Hepatic stellate cell (primary cell): ENCODE measurements at regions not wholly inside any gene's neighbourhood (a gene's known extent, or its start where the extent isn't known, plus 50 kb on each side); places are given as distances from the start of the nearest gene placed in this dataset.
"Not testable (repeated sequence)": the region's sequence is repeated elsewhere in the genome, so short reads cannot be mapped to it uniquely, and the experiment has no call there.

ENCODE experiments used
- DNase-seq: peaks from one replicate; pipeline ENCODE4 v3.0.0; 2011; ENCODE audit warnings: low spot score

DNA sequence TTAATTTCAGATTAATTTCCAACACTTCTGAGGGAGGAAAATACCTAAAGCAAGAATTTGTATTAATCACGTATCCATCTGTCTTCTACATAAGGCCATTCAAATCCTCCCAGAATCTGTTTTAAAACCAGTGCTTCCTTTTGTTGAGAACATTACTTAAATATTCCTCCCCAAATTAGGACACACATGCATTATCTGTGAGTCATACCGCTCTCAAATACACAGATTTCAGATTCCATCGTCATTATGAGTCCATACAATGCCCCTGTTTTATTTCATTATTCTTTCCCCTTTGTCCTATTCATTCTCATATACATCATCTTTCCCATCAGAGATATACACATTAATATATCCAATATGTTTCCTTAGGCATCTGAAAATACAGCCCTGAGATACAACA, 57.3 kb upstream of the PRSS12 start:
- peak; percentile 17 for DNase-seq

DNA sequence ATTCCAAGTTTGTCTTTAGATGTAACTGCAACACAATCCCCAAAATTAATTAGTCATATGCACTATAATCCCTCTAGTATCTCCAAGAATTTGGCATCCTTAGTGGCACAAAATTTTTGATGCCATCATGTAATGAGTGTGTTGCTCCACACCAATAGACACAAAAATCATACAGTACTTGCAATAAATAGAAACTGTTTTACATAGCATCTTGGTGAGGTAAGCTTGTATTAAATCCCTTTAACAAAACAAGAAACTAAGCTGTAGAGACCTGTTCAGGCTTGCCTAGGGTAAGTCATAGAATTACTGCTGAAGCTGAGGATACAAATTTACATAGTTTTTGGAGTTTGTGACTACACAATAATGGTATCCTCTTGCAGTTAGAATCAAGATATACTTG, 64.5 kb upstream of the PRSS12 start:
- no peak for DNase-seq

DNA sequence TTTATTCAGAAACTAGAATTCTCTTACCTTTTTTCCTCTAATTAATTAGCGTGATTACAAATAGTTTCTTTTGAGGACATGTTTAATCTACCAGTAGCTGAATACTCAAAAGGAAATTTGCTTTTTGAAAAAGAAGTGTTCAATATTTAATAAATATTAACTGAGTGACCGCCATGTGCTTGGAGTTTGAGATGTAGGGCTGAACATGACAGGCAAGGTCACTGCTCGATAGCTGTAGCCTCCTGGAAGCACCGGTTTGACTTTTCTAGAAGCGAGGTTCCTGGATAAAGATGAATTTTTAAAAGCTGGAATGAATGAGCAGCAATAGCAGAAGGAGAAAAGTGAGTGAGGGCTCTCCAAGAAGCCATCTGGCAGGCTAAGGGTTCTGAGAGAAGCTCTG, 65.0 kb upstream of the PRSS12 start:
- DNase-seq: not testable (repeated sequence)

DNA sequence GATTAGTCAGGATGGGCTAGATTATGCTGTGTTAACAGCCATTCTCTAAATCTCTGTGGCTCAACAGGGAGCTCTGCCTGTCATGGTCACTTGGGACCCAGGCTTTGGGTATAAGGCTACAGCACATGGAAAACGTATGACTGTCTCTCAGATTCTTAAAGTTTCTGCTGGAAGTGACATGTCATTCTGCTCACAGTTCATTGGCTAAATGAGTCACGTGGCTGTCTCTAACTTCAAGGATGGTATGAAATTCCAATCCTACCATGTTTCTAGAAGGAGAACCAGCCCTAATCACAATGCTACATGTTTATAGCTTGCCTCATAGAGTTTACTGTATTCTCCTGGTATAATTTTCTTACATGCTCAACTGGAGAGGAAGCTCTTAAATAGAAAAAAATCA, 65.6 kb upstream of the PRSS12 start:
- not testable (repeated sequence) for DNase-seq

DNA sequence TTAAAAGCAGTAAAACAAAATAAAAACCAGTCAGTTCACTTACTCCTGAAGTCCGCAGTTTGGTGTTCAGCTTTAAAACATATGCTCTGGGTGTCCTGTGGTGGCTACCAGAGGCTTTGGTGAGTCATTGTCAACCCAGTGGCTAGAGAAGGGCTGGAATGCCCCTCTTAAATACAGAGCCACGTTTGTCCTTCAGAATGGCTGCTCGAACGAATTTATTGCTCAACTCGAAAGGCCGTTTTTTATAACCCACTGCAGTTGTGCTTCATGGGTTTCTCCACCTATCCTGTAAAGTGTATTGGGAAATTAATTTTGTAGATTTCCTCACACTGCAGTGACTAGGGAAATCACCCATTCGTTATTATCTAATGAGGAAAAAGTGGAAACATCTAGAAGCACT, 66.8 kb upstream of the PRSS12 start:
- DNase-seq: not testable (repeated sequence)

DNA sequence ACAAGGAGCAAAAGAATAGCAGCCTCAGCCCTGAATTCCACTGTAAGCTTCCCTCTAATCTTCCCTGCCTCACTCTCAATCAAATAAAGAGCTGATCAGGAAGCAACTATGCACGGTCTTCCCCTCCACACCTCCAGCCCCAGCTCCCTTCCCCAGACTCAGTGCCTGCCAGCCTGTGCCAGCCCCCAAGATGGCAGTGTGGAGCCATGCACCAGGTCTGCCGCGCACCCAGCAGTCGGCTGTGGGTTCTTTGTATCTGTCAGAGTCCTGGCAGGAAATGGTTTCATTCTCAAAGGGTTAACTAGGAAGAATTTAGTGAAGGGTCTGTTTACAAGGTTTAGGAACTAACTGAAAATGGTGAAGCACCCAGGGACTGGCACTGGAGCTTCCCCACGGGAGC, 71.3 kb upstream of the PRSS12 start:
- not testable (repeated sequence) for DNase-seq

DNA sequence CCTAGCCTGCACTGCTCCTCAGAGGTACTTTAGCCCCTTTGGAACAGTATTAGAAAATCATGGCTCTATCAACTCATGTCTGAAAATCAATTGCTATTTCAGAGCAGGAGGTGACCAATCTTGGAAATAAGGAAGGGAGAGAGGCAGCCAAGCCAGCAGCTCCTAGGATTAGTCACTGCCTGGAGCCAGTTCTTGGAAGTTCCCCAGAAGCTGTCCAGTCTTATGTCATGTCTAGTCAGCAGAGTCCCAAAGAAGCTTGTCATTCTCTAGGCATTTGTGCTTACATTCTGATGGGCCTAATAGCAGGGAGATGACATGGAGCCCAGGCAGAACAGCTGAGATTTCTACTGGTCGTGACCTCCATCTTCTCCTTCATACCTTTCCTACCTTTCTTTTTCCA, 76.1 kb upstream of the PRSS12 start:
- DNase-seq: not testable (repeated sequence)

DNA sequence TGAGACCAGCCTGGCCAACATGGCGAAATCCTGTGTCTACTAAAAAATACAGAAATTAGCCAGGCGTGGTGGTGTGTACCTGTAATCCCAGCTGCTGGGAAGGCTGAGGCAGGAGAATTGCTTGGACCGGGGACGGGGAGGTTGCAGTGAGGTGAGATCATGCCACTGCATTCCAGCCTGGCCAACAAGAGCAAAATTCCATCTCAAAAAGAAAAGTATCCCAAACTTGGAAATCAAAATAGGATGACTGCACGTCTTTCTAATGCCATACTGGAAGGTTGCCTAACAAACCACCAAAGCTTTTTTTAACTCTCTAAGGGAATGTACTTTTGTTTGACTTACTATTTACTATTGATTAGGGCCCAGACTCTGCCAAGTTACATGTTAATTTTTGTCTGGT, 79.6 kb upstream of the PRSS12 start:
- not testable (repeated sequence) for DNase-seq

DNA sequence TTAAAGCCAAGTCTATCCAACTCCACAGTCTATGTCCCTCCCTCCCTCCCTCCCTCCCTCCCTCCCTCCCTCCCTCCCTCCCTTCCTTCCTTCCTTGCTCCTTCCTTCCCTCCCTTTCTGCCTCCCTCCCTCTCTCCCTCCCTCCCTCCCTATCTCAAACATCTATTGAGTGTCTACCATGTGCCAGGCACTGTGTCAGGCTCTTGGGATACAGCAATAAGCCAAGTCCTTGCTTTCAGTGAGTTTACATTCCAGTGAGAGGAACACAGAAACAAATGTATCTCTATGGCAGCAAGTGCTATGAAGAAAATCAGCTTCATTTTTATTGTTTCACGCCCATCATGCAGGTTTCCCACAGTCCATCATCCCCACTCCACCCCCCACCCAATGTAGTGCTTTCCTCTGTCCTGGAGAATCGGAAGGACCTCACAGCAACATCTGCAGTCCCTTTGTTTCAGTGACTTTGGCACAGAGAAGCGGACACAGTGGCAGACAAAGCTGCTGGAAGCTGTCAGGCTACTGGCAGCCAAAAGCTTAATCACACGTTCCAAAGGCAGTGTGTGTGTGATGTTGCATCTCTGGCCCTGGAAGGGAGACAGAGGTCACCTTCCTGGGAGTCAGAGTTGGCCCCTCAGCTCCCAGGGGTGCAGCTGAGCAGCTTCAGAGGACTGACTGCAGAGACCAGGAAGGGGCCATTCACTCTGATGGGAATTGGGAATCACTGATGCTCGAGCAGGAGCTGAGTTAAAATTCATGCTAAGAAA, 81.0 kb upstream of the PRSS12 start:
- DNase-seq: not testable (repeated sequence)

DNA sequence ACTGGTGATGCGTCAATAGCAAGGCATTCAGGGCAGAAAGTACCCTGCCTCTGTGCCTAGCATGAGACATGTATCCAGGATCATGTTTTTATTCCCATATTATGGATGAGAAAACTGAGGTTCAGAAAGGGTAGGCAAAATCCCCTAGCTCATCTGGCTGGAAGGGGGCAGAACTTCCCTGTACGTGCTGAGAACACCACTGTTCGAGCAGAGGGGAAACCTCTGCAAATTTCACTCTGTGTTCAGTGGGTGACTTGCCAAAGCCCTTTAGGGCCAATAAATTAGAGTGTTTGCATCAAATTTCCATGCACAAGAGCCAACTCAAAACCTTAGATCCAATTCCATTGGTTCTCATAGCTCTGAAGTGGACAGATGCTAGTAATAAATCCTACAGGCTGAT, 82.6 kb upstream of the PRSS12 start:
- not testable (repeated sequence) for DNase-seq

DNA sequence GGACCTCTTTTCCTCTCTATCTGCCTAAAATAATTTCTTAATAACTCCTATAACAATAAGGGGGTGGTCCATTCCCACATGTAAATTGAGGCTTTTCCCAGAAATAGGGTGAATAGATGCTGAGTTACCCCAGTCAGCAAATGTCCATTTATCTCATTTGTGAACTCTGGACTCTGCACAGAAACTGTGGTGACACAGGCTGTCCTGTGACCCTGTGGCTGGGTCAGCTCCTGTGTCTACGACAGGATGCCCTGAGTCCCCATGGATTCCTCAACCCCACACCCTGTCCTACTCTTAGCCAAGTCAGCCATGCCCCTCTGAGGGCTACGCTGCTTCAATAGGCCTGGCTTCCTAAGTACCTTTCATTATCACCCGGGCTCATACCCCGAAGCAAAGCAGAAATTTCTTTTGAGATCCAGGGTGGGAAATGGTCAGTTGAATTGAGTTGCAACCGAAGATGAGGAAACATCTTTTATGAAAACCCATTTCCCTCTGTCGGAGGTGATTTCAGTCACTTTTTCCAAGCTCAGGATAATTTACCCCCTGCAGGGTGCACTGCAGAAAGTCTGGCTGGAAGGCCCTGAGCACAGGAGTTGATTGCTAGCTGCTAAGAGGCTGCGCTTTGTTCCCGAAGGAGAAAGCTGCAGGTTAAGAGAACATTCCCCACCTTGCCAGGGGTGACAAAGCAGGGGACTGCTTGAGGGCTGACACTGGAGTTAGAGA, 89.5 kb upstream of the PRSS12 start:
- DNase-seq: not testable (repeated sequence)

DNA sequence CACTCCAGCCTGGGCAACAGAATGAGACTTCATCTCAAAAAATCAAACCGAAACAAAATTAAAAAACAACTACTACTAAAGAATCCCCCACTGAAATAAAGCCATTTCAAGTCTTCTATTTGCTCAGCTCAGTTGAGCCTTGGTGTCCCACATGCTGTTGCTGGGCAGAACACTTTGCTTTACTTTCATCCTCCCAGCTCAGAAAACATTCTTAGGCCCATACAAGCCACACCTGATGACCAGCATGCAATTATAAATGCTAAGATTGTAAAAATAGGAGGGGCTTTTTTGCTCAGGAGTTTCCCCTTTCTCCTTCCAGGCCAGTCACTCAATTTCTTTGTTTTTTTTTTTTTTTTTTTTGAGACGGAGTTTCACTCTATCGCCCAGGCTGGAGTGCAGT, 94.6 kb upstream of the PRSS12 start:
- DNase-seq: not testable (repeated sequence)

DNA sequence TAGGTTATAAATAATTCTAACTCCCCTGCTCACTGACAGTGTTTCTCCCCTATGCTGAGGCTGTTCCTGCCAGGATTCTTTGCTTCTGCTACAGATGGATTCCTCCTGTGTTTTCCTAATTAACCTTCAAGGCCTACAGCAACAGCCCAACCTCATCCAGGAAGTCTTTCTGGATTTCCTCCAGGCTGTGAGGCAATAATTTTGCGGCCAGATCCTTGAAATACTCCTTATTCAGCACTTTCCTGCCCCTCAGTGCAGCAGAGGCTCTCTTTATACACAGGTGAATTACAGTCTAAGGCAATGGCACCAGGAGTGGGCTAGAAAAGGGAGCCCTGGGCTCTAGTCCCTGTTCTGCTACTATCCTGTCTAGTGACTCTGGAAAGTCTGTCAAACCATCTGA, 102.1 kb upstream of the PRSS12 start:
- not testable (repeated sequence) for DNase-seq

DNA sequence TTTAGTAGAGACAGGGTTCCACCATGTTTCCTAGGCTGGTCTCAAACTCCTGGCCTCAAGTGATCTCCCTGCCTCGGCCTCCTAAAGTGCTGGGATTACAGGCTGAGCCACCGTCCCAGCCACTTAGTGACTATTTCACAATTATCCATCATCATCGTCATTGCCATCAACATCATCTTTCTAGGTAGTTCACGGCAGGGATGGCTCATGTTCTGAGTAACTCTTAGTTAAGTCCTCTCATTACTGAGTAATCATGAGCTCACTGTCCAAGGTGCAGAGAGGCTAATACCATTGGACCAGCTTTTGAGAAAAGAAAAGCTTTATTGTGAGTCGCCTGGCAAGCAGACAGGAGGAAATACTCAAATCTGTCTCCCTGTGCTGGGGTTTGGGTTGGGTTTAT, 108.6 kb upstream of the PRSS12 start:
- DNase-seq: not testable (repeated sequence)

DNA sequence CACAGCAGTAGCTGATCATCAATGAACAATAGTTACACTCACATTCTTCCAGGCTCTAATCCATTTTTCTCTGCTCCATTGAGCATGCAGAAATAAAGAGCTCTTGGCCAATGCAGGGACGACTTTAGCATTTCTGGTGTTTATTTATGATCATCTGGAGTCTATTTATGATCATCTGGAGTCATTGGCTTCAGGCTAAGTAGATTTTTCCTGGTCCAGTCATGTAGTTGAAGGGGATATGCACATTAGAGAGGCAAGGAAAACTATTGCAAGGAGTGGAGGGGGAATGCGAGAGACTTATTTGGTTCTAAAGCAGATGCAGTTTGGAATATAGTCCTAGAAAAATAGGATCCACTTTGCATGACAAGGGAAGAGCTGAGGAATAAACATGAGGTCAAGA, 113.0 kb upstream of the PRSS12 start:
- DNase-seq: not testable (repeated sequence)

DNA sequence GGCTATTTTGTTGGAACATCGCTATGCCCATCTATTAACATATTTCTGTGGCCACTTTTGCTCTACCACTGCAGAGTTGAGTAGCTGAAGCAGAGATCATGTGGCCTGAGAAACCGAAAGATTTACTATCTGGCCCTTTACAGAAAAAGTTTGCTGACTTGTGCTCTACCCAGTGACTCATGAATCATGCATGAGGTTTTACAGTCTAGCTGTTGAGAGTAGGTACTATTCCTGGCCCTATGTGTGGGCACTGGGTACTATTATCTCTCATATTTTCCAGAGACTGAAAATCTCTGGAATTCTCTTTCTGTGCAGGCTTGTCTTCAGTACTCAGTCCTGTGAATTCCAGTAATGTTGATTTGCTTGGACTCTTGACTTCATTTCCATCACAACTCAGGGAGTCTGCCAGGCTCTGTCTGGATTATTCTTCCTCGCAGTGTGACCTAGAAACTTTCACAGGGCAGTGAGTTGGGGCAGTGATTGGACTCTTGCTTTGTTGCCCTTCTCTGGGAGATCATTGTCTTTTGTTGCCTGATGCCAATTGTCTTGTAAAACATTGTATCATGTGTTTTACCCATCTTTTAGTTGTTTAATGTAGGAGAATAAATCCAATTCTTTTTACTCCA, 121.3 kb upstream of the PRSS12 start:
- DNase-seq: not testable (repeated sequence)

DNA sequence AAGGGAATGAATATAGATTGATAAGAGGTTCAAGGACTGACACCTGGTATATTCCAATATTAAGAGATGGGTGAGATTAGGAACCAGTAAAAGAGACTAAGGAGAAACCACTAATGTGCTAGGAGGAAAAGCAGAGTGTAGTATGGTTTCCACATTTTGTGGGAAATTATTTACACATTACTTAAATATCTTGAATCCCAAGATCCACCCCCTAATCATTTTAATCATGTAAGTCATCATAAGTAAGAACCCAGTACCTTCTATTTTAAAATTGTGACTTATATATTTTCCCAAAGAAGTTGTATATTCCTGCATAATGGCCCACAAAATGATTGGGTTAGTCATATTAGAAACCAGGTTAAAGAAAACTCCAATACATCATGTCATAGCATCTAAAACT, 122.0 kb upstream of the PRSS12 start:
- not testable (repeated sequence) for DNase-seq

DNA sequence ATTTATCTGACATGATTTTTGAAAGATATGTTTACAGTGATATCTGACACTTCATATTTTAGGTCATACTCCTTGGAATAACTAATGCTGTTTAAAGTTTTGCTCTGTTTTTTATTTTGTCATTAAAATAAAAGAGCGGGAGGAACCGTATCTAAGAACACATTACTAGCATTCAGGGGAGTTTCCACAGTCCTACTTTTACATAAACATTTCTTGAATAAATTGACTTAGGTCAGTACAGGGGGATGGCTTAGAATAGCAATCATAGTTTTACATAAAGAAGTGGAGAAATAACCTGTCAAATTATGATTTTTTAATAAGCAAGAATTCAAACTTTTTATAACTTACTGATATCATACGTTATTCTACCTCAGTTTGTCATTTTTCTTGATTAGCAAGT, 123.1 kb upstream of the PRSS12 start:
- not testable (repeated sequence) for DNase-seq

DNA sequence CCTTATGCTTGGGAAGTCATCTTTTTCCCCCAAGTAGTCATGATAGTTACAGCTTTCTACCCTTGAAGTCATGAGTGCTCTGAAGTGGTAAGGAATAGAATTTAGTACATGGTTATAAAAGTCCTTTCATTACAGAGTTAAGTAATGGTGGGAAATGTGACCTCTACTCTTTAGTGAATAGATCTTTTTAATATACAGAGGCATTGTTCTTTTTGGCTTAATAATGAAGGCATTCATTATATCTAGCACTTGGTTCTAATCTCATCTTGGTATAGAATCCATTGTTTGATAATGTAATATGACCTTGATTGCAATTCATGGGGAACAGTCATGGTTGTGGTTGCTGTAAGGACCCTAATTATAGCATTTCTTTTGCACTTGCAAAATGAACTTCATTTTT, 125.0 kb upstream of the PRSS12 start:
- not testable (repeated sequence) for DNase-seq

DNA sequence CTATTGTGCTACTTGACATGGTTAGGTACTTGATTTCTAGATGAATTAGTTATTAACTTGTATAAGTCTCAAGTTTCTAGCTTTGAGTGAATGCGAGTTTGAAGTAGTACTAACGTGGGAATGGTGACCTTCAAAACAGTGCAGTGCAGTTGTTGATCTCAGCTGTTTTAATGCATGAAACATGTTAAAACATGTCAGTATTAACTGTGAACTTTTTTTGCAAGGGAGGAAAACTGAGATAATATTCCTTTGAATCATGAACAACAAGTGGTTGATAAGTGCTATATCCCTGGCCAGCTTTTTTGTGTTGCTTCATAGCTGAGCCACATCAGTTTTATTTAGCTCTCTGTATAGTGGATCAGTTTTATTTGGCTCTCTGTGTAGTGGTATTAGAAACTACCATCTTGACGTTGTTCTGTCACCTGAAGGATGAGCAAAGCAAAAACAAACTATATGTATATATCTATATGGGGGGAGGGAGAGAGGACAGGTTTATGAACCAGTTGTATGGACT, 133.1 kb upstream of the PRSS12 start:
- DNase-seq: not testable (repeated sequence)

DNA sequence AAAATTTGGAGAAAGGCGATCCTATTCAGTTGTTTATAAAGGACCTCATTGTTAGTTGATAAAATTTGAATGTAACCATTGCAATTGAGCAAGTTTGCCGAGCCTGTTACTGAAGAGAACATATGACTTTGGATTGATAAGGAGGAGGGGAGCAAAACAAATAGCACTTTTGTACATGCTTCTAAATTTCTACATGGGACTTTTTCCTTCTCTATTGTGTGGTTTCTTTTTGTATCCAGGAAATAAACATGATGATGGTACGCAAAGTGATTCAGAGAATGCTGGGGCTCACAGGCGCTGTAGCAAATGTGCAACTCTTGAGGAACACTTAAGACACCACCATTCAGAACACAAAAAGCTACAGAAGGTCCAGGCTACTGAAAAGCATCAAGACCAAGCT, 140.2 kb upstream of the PRSS12 start:
- DNase-seq: not testable (repeated sequence)

DNA sequence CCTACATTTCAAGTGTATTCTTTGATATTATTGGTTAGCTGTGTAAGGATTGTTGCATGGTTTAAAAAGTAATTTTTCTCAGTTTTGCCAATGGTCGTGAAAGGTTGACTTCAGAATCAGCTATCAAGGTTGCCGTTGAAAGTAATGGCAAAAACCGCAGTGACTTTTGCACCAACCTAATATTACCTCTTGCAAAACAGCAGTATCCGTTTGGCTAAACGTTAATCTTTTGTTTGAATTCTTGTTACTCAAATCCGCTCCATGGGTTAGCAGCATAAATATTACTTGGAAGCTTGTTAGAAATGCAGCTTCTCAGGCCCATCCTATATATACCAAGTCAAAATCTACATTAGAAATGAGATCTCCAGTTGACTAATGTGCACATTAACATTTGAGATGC, 141.6 kb upstream of the PRSS12 start:
- DNase-seq: not testable (repeated sequence)

DNA sequence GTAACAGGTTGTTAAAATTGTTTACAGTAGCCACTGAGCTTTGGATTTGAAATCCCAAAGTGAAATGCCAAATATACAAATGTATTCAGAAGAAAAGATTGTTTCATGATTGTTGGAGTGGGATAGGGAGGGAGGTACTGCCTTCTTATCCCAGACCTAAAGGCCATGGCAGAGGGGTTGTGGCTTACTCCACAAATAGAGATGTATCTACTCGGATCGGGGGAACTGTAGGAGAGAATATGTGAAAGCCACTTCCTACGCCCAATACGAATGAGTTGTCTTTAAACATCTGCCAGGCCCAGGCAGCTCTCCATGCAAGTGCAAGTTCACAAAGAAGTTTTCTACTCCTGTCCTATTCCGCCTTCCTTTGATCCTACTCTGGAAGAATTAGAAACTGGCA, 150.2 kb upstream of the PRSS12 start:
- DNase-seq: not testable (repeated sequence)
